Activated CD8-positive, alpha-beta memory T cell treated with anti-CD3 and anti-CD28 coated beads, Interleukin-2, amount 10 ng/mL, durations not matched to agents 7 days and 5 days (primary cell): ENCODE measurements at regions not wholly inside any gene's neighbourhood (a gene's known extent, or its start where the extent isn't known, plus 50 kb on each side); places are given as distances from the start of the nearest gene placed in this dataset.
"Not testable (repeated sequence)": the region's sequence is repeated elsewhere in the genome, so short reads cannot be mapped to it uniquely, and the experiment has no call there.

Experiments
- ATAC-seq: fragments of 150-1000 bp; cut with Tn5 transposase; one replicate; pipeline ENCODE4 v1.10.0; 2021; ENCODE audit warnings: moderate library complexity
- CTCF ChIA-PET: fragments of 350-600 bp; sonication (Branson Sonifier 250); formaldehyde crosslinking; loops from one replicate; lab custom pipeline; 2021; ENCODE audit warnings: antibody characterized with exemption; lab: Charles Lee
- DNase-seq: peaks from one replicate; pipeline ENCODE4 v3.0.0-alpha.2; 2020
- H3K27ac Mint-ChIP-seq: one replicate; pipeline ENCODE4 v1.8.0; 2021; ENCODE audit warnings: mild to moderate bottlenecking, mixed read lengths
- H3K27me3 Mint-ChIP-seq: one replicate; pipeline ENCODE4 v1.8.0; 2021; ENCODE audit warnings: mixed read lengths
- H3K36me3 Mint-ChIP-seq: one replicate; pipeline ENCODE4 v1.8.0; 2021; ENCODE audit warnings: mild to moderate bottlenecking, mixed read lengths
- H3K4me1 Mint-ChIP-seq: one replicate; pipeline ENCODE4 v1.8.0; 2021; ENCODE audit warnings: mixed read lengths
- H3K4me3 Mint-ChIP-seq: one replicate; pipeline ENCODE4 v1.8.0; 2021; ENCODE audit warnings: mild to moderate bottlenecking, moderate library complexity, mixed read lengths
- H3K9me3 Mint-ChIP-seq: one replicate; pipeline ENCODE4 v1.8.0; 2022; ENCODE audit warnings: low read depth, mixed read lengths

GRCh38 chr2:185245216-185245615, 493.4 kb upstream of the FSIP2 start:
- Mint-ChIP-seq H3K36me3 (no peaks in the 10 kb centered on the region), H3K27me3 (no peaks in the 10 kb centered on the region), H3K4me3 (no peak overlapping the region), H3K27ac (no peak overlapping the region), H3K9me3 (peaks cover 2% of the 10 kb centered on the region), H3K4me1 (no peaks in the 10 kb centered on the region)
- DNase-seq, result no peak
- CTCF ChIA-PET, result no interaction called here
- no peak for ATAC-seq

DNA sequence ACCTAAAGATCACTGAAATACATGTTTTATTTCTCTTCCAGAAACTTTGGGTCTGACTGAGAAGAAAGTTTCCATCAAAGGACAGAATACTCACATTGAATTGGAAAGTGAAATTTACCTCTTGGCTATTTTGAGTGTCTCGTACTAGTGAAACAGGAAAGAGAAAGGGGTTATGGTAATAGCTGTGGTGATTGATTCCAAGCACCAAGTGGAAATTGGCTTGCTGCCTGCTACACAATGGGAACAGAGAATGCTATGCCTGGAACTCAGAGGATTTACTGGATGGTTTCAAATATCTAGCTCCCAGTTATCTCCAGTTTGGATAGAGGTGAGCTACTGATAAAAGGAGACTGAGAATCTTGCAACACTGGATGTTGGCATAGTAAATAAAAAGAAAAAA, 492.8 kb upstream of the FSIP2 start:
- ATAC-seq (no peak), DNase-seq (no peak)
- H3K27me3 Mint-ChIP-seq, result no peaks in the 10 kb centered on the region
- CTCF ChIA-PET, result no interaction called here
- H3K36me3 Mint-ChIP-seq, result no peaks in the 10 kb centered on the region
- H3K27ac Mint-ChIP-seq, result no peak overlapping the region
- no peaks in the 10 kb centered on the region for H3K4me1 Mint-ChIP-seq
- H3K4me3 Mint-ChIP-seq, result no peak overlapping the region
- H3K9me3 Mint-ChIP-seq, result peaks cover 2% of the 10 kb centered on the region

DNA sequence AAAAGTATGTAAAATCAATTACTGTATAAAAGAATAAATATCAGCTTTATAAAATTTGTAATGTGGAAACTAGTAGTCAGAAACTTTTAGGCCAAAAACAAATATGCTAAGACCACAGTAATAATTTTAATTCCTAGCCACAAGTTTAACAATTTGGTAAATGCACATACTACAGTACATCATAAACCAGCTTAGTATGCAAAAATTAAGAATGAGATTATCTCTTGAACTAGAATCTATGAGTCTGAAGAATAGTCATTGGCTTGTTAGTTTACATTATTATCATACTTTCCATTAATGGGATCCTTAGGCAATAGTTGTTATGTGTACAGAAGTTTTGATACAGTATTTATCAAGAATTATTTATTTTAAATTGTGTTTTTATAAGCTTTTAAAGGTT, 491.9 kb upstream of the FSIP2 start:
- ATAC-seq (no peak), DNase-seq (no peak)
- H3K4me1 Mint-ChIP-seq, result no peaks in the 10 kb centered on the region
- no peak overlapping the region for H3K4me3 Mint-ChIP-seq
- H3K9me3 Mint-ChIP-seq, result peaks cover 2% of the 10 kb centered on the region
- H3K27ac Mint-ChIP-seq, result no peak overlapping the region
- CTCF ChIA-PET, result no interaction called here
- no peaks in the 10 kb centered on the region for H3K27me3 Mint-ChIP-seq
- H3K36me3 Mint-ChIP-seq, result no peaks in the 10 kb centered on the region

DNA sequence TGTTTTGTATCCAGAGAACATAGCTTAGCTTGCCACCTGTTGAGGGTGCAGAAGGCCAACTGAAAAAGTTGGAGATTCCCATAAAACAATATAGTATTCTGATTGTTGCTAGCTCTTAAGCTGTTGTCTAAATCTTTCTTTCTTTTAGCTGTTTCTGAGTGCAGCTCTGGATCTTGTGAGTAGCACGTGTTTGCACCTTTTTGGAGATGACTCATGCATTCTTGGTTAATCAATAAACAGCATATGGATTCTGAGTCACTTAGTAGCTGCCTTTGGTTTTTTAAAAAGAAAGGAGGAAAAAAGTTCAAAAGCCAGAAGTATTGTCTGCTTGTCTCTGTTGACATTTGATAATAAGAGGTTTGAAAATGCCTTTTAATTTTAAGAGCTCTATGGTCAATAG, 483.0 kb upstream of the FSIP2 start:
- DNase-seq (no peak), ATAC-seq (no peak)
- no peaks in the 10 kb centered on the region for H3K27me3 Mint-ChIP-seq
- H3K9me3 Mint-ChIP-seq, result no peaks in the 10 kb centered on the region
- H3K4me1 Mint-ChIP-seq, result no peaks in the 10 kb centered on the region
- no peaks in the 10 kb centered on the region for H3K36me3 Mint-ChIP-seq
- CTCF ChIA-PET, result no interaction called here
- H3K4me3 Mint-ChIP-seq, result no peak overlapping the region
- no peak overlapping the region for H3K27ac Mint-ChIP-seq

GRCh38 chr2:185265747-185266146, 472.9 kb upstream of the FSIP2 start:
- H3K27me3 Mint-ChIP-seq, result no peaks in the 10 kb centered on the region
- CTCF ChIA-PET, result no interaction called here
- ATAC-seq (no peak), DNase-seq (no peak)
- no peaks in the 10 kb centered on the region for H3K36me3 Mint-ChIP-seq
- no peaks in the 10 kb centered on the region for H3K4me1 Mint-ChIP-seq
- no peak overlapping the region for H3K4me3 Mint-ChIP-seq
- H3K9me3 Mint-ChIP-seq, result peaks cover 5% of the 10 kb centered on the region
- H3K27ac Mint-ChIP-seq, result no peak overlapping the region

GRCh38 chr2:185268651-185269050, 470.0 kb upstream of the FSIP2 start:
- no peak overlapping the region for H3K27ac Mint-ChIP-seq
- H3K9me3 Mint-ChIP-seq, result peaks cover 5% of the 10 kb centered on the region
- CTCF ChIA-PET, result no interaction called here
- no peaks in the 10 kb centered on the region for H3K4me1 Mint-ChIP-seq
- H3K4me3 Mint-ChIP-seq, result no peak overlapping the region
- H3K36me3 Mint-ChIP-seq, result no peaks in the 10 kb centered on the region
- ATAC-seq, result no peak
- H3K27me3 Mint-ChIP-seq, result no peaks in the 10 kb centered on the region
- no peak for DNase-seq

GRCh38 chr2:185274718-185275484, 463.7 kb upstream of the FSIP2 start:
- DNase-seq (no peak), ATAC-seq (no peak)
- CTCF ChIA-PET, result no interaction called here
- H3K4me1 Mint-ChIP-seq, result no peaks in the 10 kb centered on the region
- H3K36me3 Mint-ChIP-seq, result no peaks in the 10 kb centered on the region
- H3K27ac Mint-ChIP-seq, result no peak overlapping the region
- no peak overlapping the region for H3K4me3 Mint-ChIP-seq
- no peaks in the 10 kb centered on the region for H3K9me3 Mint-ChIP-seq
- H3K27me3 Mint-ChIP-seq, result no peaks in the 10 kb centered on the region

- H3K4me1 Mint-ChIP-seq, DNase-seq, CTCF ChIA-PET, H3K4me3 Mint-ChIP-seq, H3K9me3 Mint-ChIP-seq, H3K36me3 Mint-ChIP-seq, H3K27ac Mint-ChIP-seq, H3K27me3 Mint-ChIP-seq, ATAC-seq: not testable (repeated sequence)
Observed at GRCh38 chr2:185275979-185276378, 462.6 kb upstream of the FSIP2 start.

DNA sequence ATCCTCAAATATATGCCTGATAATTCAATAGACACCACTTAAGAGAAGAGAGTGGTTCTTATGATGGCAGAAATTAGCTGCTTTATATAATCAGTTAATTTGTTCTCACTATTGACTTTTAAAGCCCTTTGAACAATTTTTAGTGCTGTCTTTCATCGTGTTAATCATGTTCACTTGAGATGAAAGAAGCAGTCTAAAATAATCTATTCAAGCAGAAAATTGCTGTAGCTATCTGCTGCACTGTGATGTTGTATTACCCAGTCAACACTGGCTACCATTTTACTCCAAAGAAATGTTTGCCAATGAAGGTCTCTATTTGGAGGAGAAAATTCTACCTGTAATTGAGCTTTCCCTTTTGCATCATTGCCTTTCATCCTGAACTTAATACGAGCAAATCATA, 459.8 kb upstream of the FSIP2 start:
- Mint-ChIP-seq H3K9me3 (no peaks in the 10 kb centered on the region), H3K27me3 (no peaks in the 10 kb centered on the region), H3K36me3 (no peaks in the 10 kb centered on the region), H3K27ac (no peak overlapping the region), H3K4me3 (no peak overlapping the region), H3K4me1 (no peaks in the 10 kb centered on the region)
- CTCF ChIA-PET, result no interaction called here
- no peak for ATAC-seq
- DNase-seq, result no peak

GRCh38 chr2:185279999-185280398, 458.6 kb upstream of the FSIP2 start:
- CTCF ChIA-PET, result no interaction called here
- ATAC-seq, result no peak
- Mint-ChIP-seq H3K4me1 (no peaks in the 10 kb centered on the region), H3K27ac (no peak overlapping the region), H3K4me3 (no peak overlapping the region), H3K27me3 (no peaks in the 10 kb centered on the region), H3K36me3 (no peaks in the 10 kb centered on the region), H3K9me3 (no peaks in the 10 kb centered on the region)
- DNase-seq, result no peak

DNA sequence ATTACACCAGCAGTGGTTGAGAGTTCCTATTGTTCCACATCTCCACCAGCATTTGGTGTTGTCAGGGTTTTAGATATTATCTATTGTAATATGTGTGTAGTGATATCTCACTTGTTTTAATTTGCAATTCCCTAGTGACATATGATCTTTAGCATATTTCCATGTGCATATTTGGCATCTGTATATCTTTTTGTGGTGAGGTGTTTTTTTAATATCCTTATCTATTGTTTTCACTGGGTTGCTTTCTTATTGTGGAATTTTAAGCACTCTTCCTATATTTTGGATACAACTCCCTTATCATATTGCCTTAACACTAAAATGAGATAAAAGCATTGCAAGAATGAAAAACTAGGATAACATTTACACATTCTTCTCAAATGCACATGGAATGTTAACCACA, 453.9 kb upstream of the FSIP2 start:
- H3K4me1 Mint-ChIP-seq, result no peaks in the 10 kb centered on the region
- no peak for ATAC-seq
- DNase-seq, result no peak
- no peaks in the 10 kb centered on the region for H3K9me3 Mint-ChIP-seq
- H3K27me3 Mint-ChIP-seq, result no peaks in the 10 kb centered on the region
- CTCF ChIA-PET, result no interaction called here
- no peak overlapping the region for H3K27ac Mint-ChIP-seq
- H3K36me3 Mint-ChIP-seq, result no peaks in the 10 kb centered on the region
- H3K4me3 Mint-ChIP-seq, result no peak overlapping the region

GRCh38 chr2:185290012-185290411, 448.6 kb upstream of the FSIP2 start:
- H3K9me3 Mint-ChIP-seq, DNase-seq, H3K27ac Mint-ChIP-seq, H3K4me3 Mint-ChIP-seq, ATAC-seq, H3K36me3 Mint-ChIP-seq, H3K27me3 Mint-ChIP-seq, CTCF ChIA-PET, H3K4me1 Mint-ChIP-seq: not testable (repeated sequence)

DNA sequence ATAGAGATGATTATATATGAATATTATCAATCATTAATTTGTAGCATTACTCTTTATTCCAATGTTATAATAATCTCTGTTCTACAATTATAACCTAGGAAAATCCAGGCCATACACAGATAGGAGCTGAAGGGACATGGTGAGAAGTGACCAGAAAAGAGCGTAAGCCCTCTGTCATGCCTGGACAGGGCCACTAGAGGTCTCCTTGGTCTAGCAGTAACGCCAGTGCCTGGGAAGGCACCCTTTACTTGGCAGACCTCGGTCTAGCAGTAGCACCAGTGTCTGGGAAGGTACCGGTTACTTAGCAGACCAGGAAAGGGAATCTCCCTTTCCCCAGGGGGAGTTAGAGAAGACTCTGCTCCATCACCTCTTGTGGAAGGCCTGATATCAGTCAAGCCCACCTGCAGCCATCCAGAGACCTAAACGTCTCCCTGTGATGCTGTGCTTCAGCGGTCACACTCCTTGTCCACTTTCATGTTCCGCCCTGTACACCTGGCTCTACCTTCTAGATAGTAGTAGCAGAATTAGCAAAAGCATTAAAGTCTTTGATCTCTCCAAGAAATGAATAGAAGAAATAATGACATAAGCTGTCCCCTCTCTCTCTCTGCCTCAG, 447.5 kb upstream of the FSIP2 start:
- CTCF ChIA-PET, result no interaction called here
- Mint-ChIP-seq H3K27me3 (no peaks in the 10 kb centered on the region), H3K9me3 (no peaks in the 10 kb centered on the region), H3K4me1 (no peaks in the 10 kb centered on the region), H3K27ac (no peak overlapping the region), H3K4me3 (no peak overlapping the region), H3K36me3 (no peaks in the 10 kb centered on the region)
- ATAC-seq (no peak), DNase-seq (no peak)

DNA sequence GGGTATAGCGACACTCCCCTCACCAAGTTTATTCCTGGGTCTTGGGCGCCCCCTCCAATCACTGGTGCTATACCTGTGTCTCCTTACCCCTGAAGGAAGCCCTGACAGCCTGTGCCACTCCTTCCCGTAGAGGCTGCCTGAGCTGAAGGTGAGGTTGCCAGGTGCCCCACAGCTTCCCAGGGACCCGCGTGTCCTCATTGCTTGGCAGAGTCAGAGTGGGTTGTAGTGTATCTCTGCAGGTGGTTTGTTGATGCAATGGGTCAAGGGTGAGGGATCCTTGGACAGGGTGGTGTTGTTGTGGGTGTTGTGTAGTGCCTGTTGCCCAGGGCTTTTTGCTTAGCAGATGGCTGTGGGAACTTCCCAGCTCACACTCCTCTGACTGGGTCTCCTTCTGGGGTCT, 438.7 kb upstream of the FSIP2 start:
- no peak for ATAC-seq
- peaks cover 4% of the 10 kb centered on the region for H3K9me3 Mint-ChIP-seq
- no peak overlapping the region for H3K27ac Mint-ChIP-seq
- no peaks in the 10 kb centered on the region for H3K4me1 Mint-ChIP-seq
- H3K27me3 Mint-ChIP-seq, result no peaks in the 10 kb centered on the region
- CTCF ChIA-PET, result no interaction called here
- no peaks in the 10 kb centered on the region for H3K36me3 Mint-ChIP-seq
- no peak overlapping the region for H3K4me3 Mint-ChIP-seq
- DNase-seq, result no peak
